HCT116 (cell line): ENCODE measurements at regions not wholly inside any gene's neighbourhood (a gene's known extent, or its start where the extent isn't known, plus 50 kb on each side); places are given as distances from the start of the nearest gene placed in this dataset.

Experiments
- ATAC-seq: fragments of 200-7000 bp; cut with Tn5 transposase; 2 replicates; pipeline ENCODE4 v1.9.1; 2020; ENCODE audit warnings: mild to moderate bottlenecking, moderate library complexity
- BruUV-seq: library from RNA; stranded (reverse); fragments of 400-500 nt; replicated peaks from 2 replicates; lab custom pipeline; 2021; lab: Mats Ljungman, UMichigan
- CTCF ChIA-PET: fragments of 300-600 bp; sonication (Branson Sonifier 250); formaldehyde crosslinking; loops from one replicate; lab custom pipeline; 2021; ENCODE audit warnings: antibody characterized with exemption; lab: Charles Lee
- POLR2A ChIA-PET: fragments of 300-600, 350-600 bp; sonication (Branson Sonifier 250); formaldehyde crosslinking; loops from one replicate; lab custom pipeline; 2021; ENCODE audit warnings: antibody characterized with exemption; lab: Charles Lee
- RAD21 ChIA-PET, 2 experiments: fragments of 300-600 bp; sonication (Branson Sonifier 250); formaldehyde crosslinking; loops; one replicate each; lab custom pipeline; 2023; ENCODE audit warnings: low total read pairs in 2 of 2; ENCODE audit not compliant: uncharacterized antibody in 2 of 2, unreplicated experiment in 2 of 2, low non-redundant PET in 1 of 2; lab: Charles Lee
- DNase-seq: peaks from one replicate; pipeline ENCODE4 v3.0.0-alpha.2; 2010; ENCODE audit warnings: low read depth, low spot score
- H2AFZ ChIP-seq: fragments of 200-600 bp; shearing (Covaris generic), sonication (generic); 2 replicates; pipeline ENCODE4 v1.6.1; 2017; ENCODE audit warnings: low read depth, mixed run types, mixed read lengths, antibody characterized with exemption, low read length; ENCODE audit not compliant: poor library complexity, severe bottlenecking
- H3K27ac ChIP-seq: 2 replicates; pipeline ENCODE4 v1.5.1; 2012; ENCODE audit warnings: low read depth, low read length
- H3K27me3 ChIP-seq: fragments of 200-600 bp; sonication (generic); 2 replicates; pipeline ENCODE4 v1.6.1; 2016; ENCODE audit warnings: mixed run types, low read length, mixed read lengths; ENCODE audit not compliant: insufficient read depth
- H3K36me3 ChIP-seq, 2 experiments: fragments of 200-500 bp in 1 of 2; fragments of 200-600 bp in 1 of 2; sonication (Bioruptor generic) in 1 of 2; sonication (generic) in 1 of 2; 2 replicates each; pipeline versions ENCODE4 v1.5.1 to v1.6.1; 2014 to 2016; ENCODE audit warnings: low read length in 2 of 2, inconsistent platforms in 1 of 2, mixed read lengths in 1 of 2, mixed run types in 1 of 2; ENCODE audit not compliant: insufficient read depth in 2 of 2, control insufficient read depth in 1 of 2
- H3K4me1 ChIP-seq, 2 experiments: fragments of 200-600 bp in 1 of 2; sonication (generic) in 1 of 2; 2 replicates each; pipeline versions ENCODE4 v1.5.1 to v1.6.1; 2012 to 2017; ENCODE audit warnings: low read length in 2 of 2, inconsistent platforms in 1 of 2, mild to moderate bottlenecking in 1 of 2, mixed read lengths in 1 of 2, mixed run types in 1 of 2, moderate library complexity in 1 of 2; ENCODE audit not compliant: insufficient read depth in 2 of 2, control insufficient read depth in 1 of 2
- H3K4me2 ChIP-seq: fragments of 200-600 bp; sonication (generic); 2 replicates; pipeline ENCODE4 v1.6.1; 2017; ENCODE audit warnings: mixed run types, low read length, mixed read lengths
- H3K4me3 ChIP-seq, 2 experiments: fragments of 200-600 bp in 1 of 2; sonication (generic) in 1 of 2; replicated peaks in 1 of 2; 2 replicates each; pipeline ENCODE4 v1.5.1; 2011 to 2016; ENCODE audit warnings: low read length in 2 of 2, control low read depth in 1 of 2, low read depth in 1 of 2, mild to moderate bottlenecking in 1 of 2, mixed read lengths in 1 of 2, mixed run types in 1 of 2
- H3K79me2 ChIP-seq: fragments of 200-600 bp; sonication (generic); 2 replicates; pipeline ENCODE4 v1.6.1; 2017; ENCODE audit warnings: mild to moderate bottlenecking, mixed run types, low read length, moderate library complexity, mixed read lengths; ENCODE audit not compliant: insufficient read depth
- H3K9ac ChIP-seq: fragments of 200-600 bp; sonication (generic); 2 replicates; pipeline ENCODE4 v1.6.1; 2016; ENCODE audit warnings: low read length, mixed read lengths
- H3K9me2 ChIP-seq: fragments of 200-600 bp; sonication (generic), shearing (Covaris generic); 2 replicates; pipeline ENCODE4 v1.6.1; 2017; ENCODE audit warnings: mixed run types, mild to moderate bottlenecking, moderate library complexity; ENCODE audit not compliant: insufficient read depth
- H3K9me3 ChIP-seq, 2 experiments: fragments of 200-500 bp in 1 of 2; fragments of 200-600 bp in 1 of 2; sonication (Bioruptor generic) in 1 of 2; sonication (generic) in 1 of 2; 2 replicates each; pipeline ENCODE4 v1.6.1; 2014 to 2017; ENCODE audit warnings: low read length in 2 of 2, mixed read lengths in 2 of 2, inconsistent platforms in 1 of 2, low read depth in 1 of 2, mild to moderate bottlenecking in 1 of 2, mixed run types in 1 of 2, moderate library complexity in 1 of 2; ENCODE audit not compliant: control insufficient read depth in 1 of 2, insufficient read depth in 1 of 2
- H4K20me1 ChIP-seq: fragments of 200-600 bp; sonication (generic), shearing (Covaris generic); 2 replicates; pipeline ENCODE4 v1.6.1; 2017; ENCODE audit warnings: mixed run types, mild to moderate bottlenecking, moderate library complexity; ENCODE audit not compliant: insufficient read depth
- CBX3 ChIP-seq: IDR thresholded peaks from 2 replicates; pipeline ENCODE4 v1.6.1; 2012; ENCODE audit warnings: low read depth
- CEBPB ChIP-seq: IDR thresholded peaks from 2 replicates; pipeline ENCODE4 v1.6.1; 2012; ENCODE audit warnings: low read depth
- EGR1 ChIP-seq: IDR thresholded peaks from 2 replicates; pipeline ENCODE4 v1.6.1; 2012; ENCODE audit warnings: low read depth
- ELF1 ChIP-seq: IDR thresholded peaks from 2 replicates; pipeline ENCODE4 v1.6.1; 2012; ENCODE audit warnings: low read depth, borderline replicate concordance
- EZH2 ChIP-seq: fragments of 200-600 bp; sonication (generic); IDR thresholded peaks from 2 replicates; pipeline ENCODE4 v1.6.1; 2017; ENCODE audit warnings: antibody characterized with exemption, mixed run types
- JUND ChIP-seq: IDR thresholded peaks from 2 replicates; pipeline ENCODE4 v1.6.1; 2012
- POLR2AphosphoS5 ChIP-seq: IDR thresholded peaks from 2 replicates; pipeline ENCODE4 v1.6.1; 2011; ENCODE audit warnings: mild to moderate bottlenecking, low read depth, low read length, moderate library complexity
- RAD21 ChIP-seq: IDR thresholded peaks from 2 replicates; pipeline ENCODE4 v1.6.1; 2012; ENCODE audit warnings: low read depth, mild to moderate bottlenecking
- SIN3A ChIP-seq: IDR thresholded peaks from 2 replicates; pipeline ENCODE4 v1.6.1; 2012; ENCODE audit warnings: low read depth
- SP1 ChIP-seq: IDR thresholded peaks from 2 replicates; pipeline ENCODE4 v1.6.1; 2012; ENCODE audit warnings: low read depth
- SRF ChIP-seq: IDR thresholded peaks from 2 replicates; pipeline ENCODE4 v1.6.1; 2012; ENCODE audit warnings: low read depth
- TCF7L2 ChIP-seq: IDR thresholded peaks from 2 replicates; pipeline ENCODE4 v1.7.0; 2011; ENCODE audit warnings: borderline replicate concordance, inconsistent platforms; ENCODE audit not compliant: insufficient read depth, insufficient read length; ENCODE audit errors: extremely low read depth
- YY1 ChIP-seq: IDR thresholded peaks from 2 replicates; pipeline ENCODE4 v1.6.1; 2011; ENCODE audit warnings: low read length, low read depth, moderate library complexity, mild to moderate bottlenecking; ENCODE audit not compliant: insufficient replicate concordance; ENCODE audit errors: extremely low read depth
- ZNF274 ChIP-seq: fragments of 200-500 bp; sonication (Bioruptor generic); IDR thresholded peaks from 2 replicates; pipeline ENCODE4 v1.6.1; 2014; ENCODE audit warnings: mild to moderate bottlenecking, low read depth, low read length, inconsistent platforms
- intact Hi-C: fragments of 100-400 bp; cut with micrococcal nuclease; formaldehyde crosslinking; loops from 2 replicates; pipeline ENCODE4 v1.10.0; 2022
- TF ChIP-seq, protein P1 (sequence below), 3 experiments: fragments of 200-600 bp in 1 of 3; sonication (generic) in 1 of 3; IDR thresholded peaks in 2 of 3; conservative IDR thresholded peaks in 1 of 3; 2 replicates each; pipeline ENCODE4 v1.5.1; 2012 to 2017; ENCODE audit warnings: low read depth in 2 of 3, low read length in 2 of 3, antibody characterized with exemption in 1 of 3, borderline replicate concordance in 1 of 3, control low read depth in 1 of 3, mild to moderate bottlenecking in 1 of 3, mixed read lengths in 1 of 3, mixed run types in 1 of 3, moderate library complexity in 1 of 3; ENCODE audit not compliant: insufficient read depth in 1 of 3
- TF ChIP-seq, protein P2 (sequence below): IDR thresholded peaks from 2 replicates; pipeline ENCODE4 v1.6.1; 2011; ENCODE audit warnings: mild to moderate bottlenecking, low read length, moderate library complexity; ENCODE audit not compliant: insufficient replicate concordance; ENCODE audit errors: extremely low read depth
- TF ChIP-seq, protein P3 (sequence below): IDR thresholded peaks from 2 replicates; pipeline ENCODE4 v1.6.1; 2012
- TF ChIP-seq, protein P4 (sequence below): IDR thresholded peaks from 2 replicates; pipeline ENCODE4 v1.6.1; 2012; ENCODE audit warnings: low read depth
- TF ChIP-seq, protein P5 (sequence below): IDR thresholded peaks from 2 replicates; pipeline ENCODE4 v1.6.1; 2012

DNA sequence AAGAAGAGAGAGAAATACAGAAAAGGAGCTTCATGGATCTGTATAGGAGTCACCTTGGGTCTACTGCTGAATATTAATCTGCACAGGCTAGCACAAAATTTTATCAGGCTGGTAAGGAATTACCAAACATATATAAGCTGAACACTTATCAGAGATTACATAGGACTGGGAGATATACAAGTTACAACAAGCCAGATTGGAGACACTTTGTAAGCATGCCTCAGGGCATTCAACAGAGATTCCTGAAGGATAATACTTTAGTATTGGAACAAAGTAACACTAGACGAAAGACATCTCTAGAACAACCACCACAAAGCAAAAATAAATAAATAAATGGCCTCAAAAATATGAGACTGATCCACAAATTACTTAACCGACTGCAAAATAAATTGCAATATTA is 197.8 kb downstream of the ANXA1 start:
- no peaks in the 10 kb centered on the region for H3K79me2 ChIP-seq
- RAD21 ChIA-PET: no interaction called here
- no peak overlapping the region for H3K27ac ChIP-seq
- H2AFZ ChIP-seq: no peak overlapping the region
- CTCF ChIA-PET: no interaction called here
- H3K4me2 ChIP-seq: no peak overlapping the region
- H3K9ac ChIP-seq: no peak overlapping the region
- H3K4me1 ChIP-seq: no peaks in the 10 kb centered on the region
- H3K4me3 ChIP-seq: no peak overlapping the region
- TF ChIP-seq RAD21: no peak
- TF ChIP-seq TCF7L2: no peak
- TF ChIP-seq SRF: no peak
- no peak for TF ChIP-seq ELF1
- TF ChIP-seq, protein P1, sequence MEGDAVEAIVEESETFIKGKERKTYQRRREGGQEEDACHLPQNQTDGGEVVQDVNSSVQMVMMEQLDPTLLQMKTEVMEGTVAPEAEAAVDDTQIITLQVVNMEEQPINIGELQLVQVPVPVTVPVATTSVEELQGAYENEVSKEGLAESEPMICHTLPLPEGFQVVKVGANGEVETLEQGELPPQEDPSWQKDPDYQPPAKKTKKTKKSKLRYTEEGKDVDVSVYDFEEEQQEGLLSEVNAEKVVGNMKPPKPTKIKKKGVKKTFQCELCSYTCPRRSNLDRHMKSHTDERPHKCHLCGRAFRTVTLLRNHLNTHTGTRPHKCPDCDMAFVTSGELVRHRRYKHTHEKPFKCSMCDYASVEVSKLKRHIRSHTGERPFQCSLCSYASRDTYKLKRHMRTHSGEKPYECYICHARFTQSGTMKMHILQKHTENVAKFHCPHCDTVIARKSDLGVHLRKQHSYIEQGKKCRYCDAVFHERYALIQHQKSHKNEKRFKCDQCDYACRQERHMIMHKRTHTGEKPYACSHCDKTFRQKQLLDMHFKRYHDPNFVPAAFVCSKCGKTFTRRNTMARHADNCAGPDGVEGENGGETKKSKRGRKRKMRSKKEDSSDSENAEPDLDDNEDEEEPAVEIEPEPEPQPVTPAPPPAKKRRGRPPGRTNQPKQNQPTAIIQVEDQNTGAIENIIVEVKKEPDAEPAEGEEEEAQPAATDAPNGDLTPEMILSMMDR (IDR thresholded peaks at IDR 0.05 in 2 of 3, conservative IDR thresholded peaks at IDR 0.05 in 1 of 3; ENCODE audit: borderline replicate concordance in 1 of 3, insufficient read depth in 1 of 3, low read depth in 2 of 3, low read length in 2 of 3): no peak
- TF ChIP-seq CBX3: no peak
- TF ChIP-seq SP1: no peak
- no peak for TF ChIP-seq YY1
- no peak for TF ChIP-seq ZNF274
- TF ChIP-seq, protein P2, sequence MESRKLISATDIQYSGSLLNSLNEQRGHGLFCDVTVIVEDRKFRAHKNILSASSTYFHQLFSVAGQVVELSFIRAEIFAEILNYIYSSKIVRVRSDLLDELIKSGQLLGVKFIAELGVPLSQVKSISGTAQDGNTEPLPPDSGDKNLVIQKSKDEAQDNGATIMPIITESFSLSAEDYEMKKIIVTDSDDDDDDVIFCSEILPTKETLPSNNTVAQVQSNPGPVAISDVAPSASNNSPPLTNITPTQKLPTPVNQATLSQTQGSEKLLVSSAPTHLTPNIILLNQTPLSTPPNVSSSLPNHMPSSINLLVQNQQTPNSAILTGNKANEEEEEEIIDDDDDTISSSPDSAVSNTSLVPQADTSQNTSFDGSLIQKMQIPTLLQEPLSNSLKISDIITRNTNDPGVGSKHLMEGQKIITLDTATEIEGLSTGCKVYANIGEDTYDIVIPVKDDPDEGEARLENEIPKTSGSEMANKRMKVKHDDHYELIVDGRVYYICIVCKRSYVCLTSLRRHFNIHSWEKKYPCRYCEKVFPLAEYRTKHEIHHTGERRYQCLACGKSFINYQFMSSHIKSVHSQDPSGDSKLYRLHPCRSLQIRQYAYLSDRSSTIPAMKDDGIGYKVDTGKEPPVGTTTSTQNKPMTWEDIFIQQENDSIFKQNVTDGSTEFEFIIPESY: no peak
- no peak for TF ChIP-seq CEBPB
- no peak for TF ChIP-seq EGR1
- TF ChIP-seq, protein P3, sequence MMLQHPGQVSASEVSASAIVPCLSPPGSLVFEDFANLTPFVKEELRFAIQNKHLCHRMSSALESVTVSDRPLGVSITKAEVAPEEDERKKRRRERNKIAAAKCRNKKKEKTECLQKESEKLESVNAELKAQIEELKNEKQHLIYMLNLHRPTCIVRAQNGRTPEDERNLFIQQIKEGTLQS: no peak
- no peak for TF ChIP-seq JUND
- TF ChIP-seq, protein P4, sequence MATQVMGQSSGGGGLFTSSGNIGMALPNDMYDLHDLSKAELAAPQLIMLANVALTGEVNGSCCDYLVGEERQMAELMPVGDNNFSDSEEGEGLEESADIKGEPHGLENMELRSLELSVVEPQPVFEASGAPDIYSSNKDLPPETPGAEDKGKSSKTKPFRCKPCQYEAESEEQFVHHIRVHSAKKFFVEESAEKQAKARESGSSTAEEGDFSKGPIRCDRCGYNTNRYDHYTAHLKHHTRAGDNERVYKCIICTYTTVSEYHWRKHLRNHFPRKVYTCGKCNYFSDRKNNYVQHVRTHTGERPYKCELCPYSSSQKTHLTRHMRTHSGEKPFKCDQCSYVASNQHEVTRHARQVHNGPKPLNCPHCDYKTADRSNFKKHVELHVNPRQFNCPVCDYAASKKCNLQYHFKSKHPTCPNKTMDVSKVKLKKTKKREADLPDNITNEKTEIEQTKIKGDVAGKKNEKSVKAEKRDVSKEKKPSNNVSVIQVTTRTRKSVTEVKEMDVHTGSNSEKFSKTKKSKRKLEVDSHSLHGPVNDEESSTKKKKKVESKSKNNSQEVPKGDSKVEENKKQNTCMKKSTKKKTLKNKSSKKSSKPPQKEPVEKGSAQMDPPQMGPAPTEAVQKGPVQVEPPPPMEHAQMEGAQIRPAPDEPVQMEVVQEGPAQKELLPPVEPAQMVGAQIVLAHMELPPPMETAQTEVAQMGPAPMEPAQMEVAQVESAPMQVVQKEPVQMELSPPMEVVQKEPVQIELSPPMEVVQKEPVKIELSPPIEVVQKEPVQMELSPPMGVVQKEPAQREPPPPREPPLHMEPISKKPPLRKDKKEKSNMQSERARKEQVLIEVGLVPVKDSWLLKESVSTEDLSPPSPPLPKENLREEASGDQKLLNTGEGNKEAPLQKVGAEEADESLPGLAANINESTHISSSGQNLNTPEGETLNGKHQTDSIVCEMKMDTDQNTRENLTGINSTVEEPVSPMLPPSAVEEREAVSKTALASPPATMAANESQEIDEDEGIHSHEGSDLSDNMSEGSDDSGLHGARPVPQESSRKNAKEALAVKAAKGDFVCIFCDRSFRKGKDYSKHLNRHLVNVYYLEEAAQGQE: no peak
- no peak for TF ChIP-seq SIN3A
- TF ChIP-seq, protein P5, sequence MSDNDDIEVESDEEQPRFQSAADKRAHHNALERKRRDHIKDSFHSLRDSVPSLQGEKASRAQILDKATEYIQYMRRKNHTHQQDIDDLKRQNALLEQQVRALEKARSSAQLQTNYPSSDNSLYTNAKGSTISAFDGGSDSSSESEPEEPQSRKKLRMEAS: no peak
- TF ChIP-seq EZH2: no peak
- TF ChIP-seq POLR2AphosphoS5: no peak
- H3K27me3 ChIP-seq: peaks cover 15% of the 10 kb centered on the region; the same call in 1 of the 2 replicates
- BruUV-seq: no TSS peak
- no peaks in the 10 kb centered on the region for H4K20me1 ChIP-seq
- no peak for DNase-seq
- H3K9me2 ChIP-seq: no peaks in the 10 kb centered on the region
- intact Hi-C loops: no loop called here
- POLR2A ChIA-PET: no interaction called here
- no peaks in the 10 kb centered on the region for H3K9me3 ChIP-seq
- no peaks in the 10 kb centered on the region for H3K36me3 ChIP-seq
- ATAC-seq: no peak
